GM12878 (cell line): ENCODE measurements at regions not wholly inside any gene's neighbourhood (a gene's known extent, or its start where the extent isn't known, plus 50 kb on each side); places are given as distances from the start of the nearest gene placed in this dataset.

Experiments used
- ATAC-seq: fragments of 200-7000 bp; cut with Tn5 transposase; 3 replicates; pipeline ENCODE4 v1.9.1; 2020; ENCODE audit warnings: mild to moderate bottlenecking, moderate library complexity
- BruUV-seq: library from RNA; stranded (reverse); fragments of 400-500 nt; replicated peaks from 2 replicates; lab custom pipeline; 2021; lab: Mats Ljungman, UMichigan
- CTCF ChIA-PET: fragments of 300-600 bp; sonication (Branson Sonifier 250); formaldehyde crosslinking; extraction: SDS; loops from one replicate; lab custom pipeline; 2021; ENCODE audit warnings: inconsistent platforms; lab: Yijun Ruan, JAX
- POLR2A ChIA-PET: fragments of 350-600 bp; formaldehyde crosslinking; extraction: SDS; loops from one replicate; lab custom pipeline; 2021; ENCODE audit warnings: inconsistent platforms; lab: Charles Lee
- RAD21 ChIA-PET: fragments of 300-600 bp; sonication (Branson Sonifier 250); formaldehyde crosslinking; loops from one replicate; lab custom pipeline; 2023; ENCODE audit warnings: antibody characterized with exemption; ENCODE audit not compliant: unreplicated experiment; lab: Charles Lee
- SMC1A ChIA-PET: fragments of 300-600 bp; sonication (Branson Sonifier 250); formaldehyde crosslinking; loops from one replicate; lab custom pipeline; 2023; ENCODE audit not compliant: unreplicated experiment, uncharacterized antibody; lab: Charles Lee
- DNase-seq: peaks from one replicate; pipeline ENCODE4 v3.0.0-alpha.2; 2011; ENCODE audit warnings: low read depth, low spot score
- FAIRE-seq: peaks from 3 replicates; lab custom pipeline; 2011; peaks lifted over from hg19 to GRCh38; lab: Jason Lieb, UNC
- H2AFZ ChIP-seq: 2 replicates; pipeline ENCODE4 v1.6.0; 2011; ENCODE audit warnings: low read depth, low read length, control low read depth; ENCODE audit not compliant: control insufficient read depth
- H3K27ac ChIP-seq: 2 replicates; pipeline ENCODE4 v1.5.1; 2011; ENCODE audit warnings: control low read depth; ENCODE audit not compliant: control insufficient read depth, insufficient read depth
- H3K27me3 ChIP-seq, 2 experiments: replicated peaks in 1 of 2; 2 replicates each; pipeline versions ENCODE4 v1.6.0 to v1.6.1; 2011; ENCODE audit warnings: low read length in 1 of 2; ENCODE audit not compliant: control insufficient read depth in 2 of 2, insufficient read depth in 2 of 2
- H3K36me3 ChIP-seq, 2 experiments: 2 replicates each; pipeline ENCODE4 v1.5.1; 2011; ENCODE audit warnings: low read length in 1 of 2; ENCODE audit not compliant: control insufficient read depth in 2 of 2, insufficient read depth in 2 of 2
- H3K4me1 ChIP-seq: 2 replicates; pipeline ENCODE4 v1.6.1; 2011; ENCODE audit warnings: mild to moderate bottlenecking, low read length, moderate library complexity, mixed read lengths; ENCODE audit not compliant: control insufficient read depth, insufficient read depth
- H3K4me2 ChIP-seq: 2 replicates; pipeline ENCODE4 v1.6.0; 2011; ENCODE audit warnings: control low read depth; ENCODE audit not compliant: control insufficient read depth, insufficient read depth
- H3K4me3 ChIP-seq: fragments of 200-600 bp; sonication (generic); 2 replicates; pipeline ENCODE4 v1.5.1; 2016
- H3K79me2 ChIP-seq: 2 replicates; pipeline ENCODE4 v1.6.0; 2011; ENCODE audit warnings: low read length; ENCODE audit not compliant: control insufficient read depth, insufficient read depth
- H3K9ac ChIP-seq: 2 replicates; pipeline ENCODE4 v1.8.0; 2011; ENCODE audit warnings: low read length, control low read depth, mixed read lengths; ENCODE audit not compliant: control insufficient read depth, insufficient read depth
- H3K9me3 ChIP-seq: replicated peaks from 3 replicates; pipeline ENCODE4 v1.5.1; 2011; ENCODE audit warnings: mild to moderate bottlenecking, low read length; ENCODE audit not compliant: control insufficient read depth, insufficient read depth
- H4K20me1 ChIP-seq: 2 replicates; pipeline ENCODE4 v1.6.0; 2011; ENCODE audit not compliant: control insufficient read depth, insufficient read depth
- CBFB ChIP-seq: IDR thresholded peaks from 2 replicates; pipeline ENCODE4 v1.6.1; 2016; ENCODE audit warnings: antibody characterized with exemption, low read depth
- EGR1 ChIP-seq, 2 experiments: IDR thresholded peaks; 1 replicate in 1 of 2; 2 replicates in 1 of 2; pipeline ENCODE4 v1.6.1; 2011 to 2012; ENCODE audit warnings: low read depth in 2 of 2, low read length in 2 of 2, borderline replicate concordance in 1 of 2, mild to moderate bottlenecking in 1 of 2, moderate library complexity in 1 of 2
- ETV6 ChIP-seq, 2 experiments: fragments of 450-650 bp in 1 of 2; IDR thresholded peaks in 1 of 2; conservative IDR thresholded peaks in 1 of 2; 2 replicates each; pipeline ENCODE4 v1.6.1; 2014; ENCODE audit warnings: antibody characterized with exemption in 1 of 2, borderline replicate concordance in 1 of 2, low read depth in 1 of 2, mild to moderate bottlenecking in 1 of 2, moderate library complexity in 1 of 2
- FOS ChIP-seq: IDR thresholded peaks from 3 replicates; pipeline ENCODE4 v1.6.1; 2011; ENCODE audit warnings: borderline replicate concordance; ENCODE audit not compliant: insufficient read length; ENCODE audit errors: extremely low read depth
- GATAD2B ChIP-seq: fragments of 450-650 bp; conservative IDR thresholded peaks from 2 replicates; pipeline ENCODE4 v1.6.1; 2017; ENCODE audit warnings: low read depth, mild to moderate bottlenecking, moderate library complexity
- HDGF ChIP-seq: fragments of 450-650 bp; IDR thresholded peaks from 2 replicates; pipeline ENCODE4 v1.6.1; 2016; ENCODE audit warnings: antibody characterized with exemption
- LARP7 ChIP-seq: fragments of 450-650 bp; IDR thresholded peaks from 2 replicates; pipeline ENCODE4 v1.6.1; 2017; ENCODE audit warnings: mild to moderate bottlenecking
- NFXL1 ChIP-seq: fragments of 450-650 bp; IDR thresholded peaks from 2 replicates; pipeline ENCODE4 v1.6.1; 2017; ENCODE audit warnings: antibody characterized with exemption, mild to moderate bottlenecking, borderline replicate concordance
- NFYA ChIP-seq: IDR thresholded peaks from 2 replicates; pipeline ENCODE4 v1.6.1; 2011; ENCODE audit warnings: low read depth, mild to moderate bottlenecking, low read length, improper control_type of control experiment, borderline replicate concordance
- POLR2AphosphoS2 ChIP-seq: IDR thresholded peaks from 2 replicates; pipeline ENCODE4 v1.6.1; 2011; ENCODE audit warnings: low read depth, mild to moderate bottlenecking, low read length, improper control_type of control experiment, moderate library complexity
- SIX5 ChIP-seq: IDR thresholded peaks from 2 replicates; pipeline ENCODE4 v1.6.1; 2011; ENCODE audit warnings: mild to moderate bottlenecking, low read depth, low read length, moderate library complexity; ENCODE audit not compliant: severe bottlenecking
- SMAD5 ChIP-seq: IDR thresholded peaks from 2 replicates; pipeline ENCODE4 v1.6.1; 2016; ENCODE audit warnings: antibody characterized with exemption, low read depth
- TBL1XR1 ChIP-seq: IDR thresholded peaks from 2 replicates; pipeline ENCODE4 v1.6.1; 2012; ENCODE audit warnings: low read depth, low read length, improper control_type of control experiment
- WRNIP1 ChIP-seq: IDR thresholded peaks from 2 replicates; pipeline ENCODE4 v1.6.1; 2011; ENCODE audit warnings: low read depth, low read length, improper control_type of control experiment, borderline replicate concordance
- WGBS: methylation state at CpG from one replicate; pipeline ENCODE4 v1.1.6; 2016; ENCODE audit warnings: low lambda C conversion rate; ENCODE audit not compliant: insufficient replicate concordance, insufficient coverage; ENCODE audit errors: missing lambda C conversion rate; 5-methylcytosine and 5-hydroxymethylcytosine counted together
- in situ Hi-C: fragments of 300-500 bp; cut with MboI; formaldehyde crosslinking; loops from 9 replicates; pipeline ENCODE4 v1.14.3; 2018; ENCODE audit warnings: mixed read lengths
- intact Hi-C: fragments of 100-400 bp; cut with micrococcal nuclease; formaldehyde crosslinking; loops from one replicate; pipeline ENCODE4 v1.14.2; 2022; ENCODE audit not compliant: unreplicated experiment
- TF ChIP-seq, protein P1 (sequence below): fragments of 450-650 bp; IDR thresholded peaks from 2 replicates; pipeline ENCODE4 v1.6.1; 2017; ENCODE audit warnings: borderline replicate concordance
- TF ChIP-seq, protein P2 (sequence below): fragments of 450-650 bp; IDR thresholded peaks from 2 replicates; pipeline ENCODE4 v1.6.1; 2018; ENCODE audit warnings: mild to moderate bottlenecking, low read depth, moderate library complexity; ENCODE audit not compliant: partially characterized antibody
- TF ChIP-seq, protein P3 (sequence below): IDR thresholded peaks from 2 replicates; pipeline ENCODE4 v1.6.1; 2012; ENCODE audit warnings: low read depth, low read length, improper control_type of control experiment

GRCh38 chr14:28656704-28657255 lies 109.8 kb upstream of the FOXG1 start (continued):
- TF ChIP-seq, protein P1, sequence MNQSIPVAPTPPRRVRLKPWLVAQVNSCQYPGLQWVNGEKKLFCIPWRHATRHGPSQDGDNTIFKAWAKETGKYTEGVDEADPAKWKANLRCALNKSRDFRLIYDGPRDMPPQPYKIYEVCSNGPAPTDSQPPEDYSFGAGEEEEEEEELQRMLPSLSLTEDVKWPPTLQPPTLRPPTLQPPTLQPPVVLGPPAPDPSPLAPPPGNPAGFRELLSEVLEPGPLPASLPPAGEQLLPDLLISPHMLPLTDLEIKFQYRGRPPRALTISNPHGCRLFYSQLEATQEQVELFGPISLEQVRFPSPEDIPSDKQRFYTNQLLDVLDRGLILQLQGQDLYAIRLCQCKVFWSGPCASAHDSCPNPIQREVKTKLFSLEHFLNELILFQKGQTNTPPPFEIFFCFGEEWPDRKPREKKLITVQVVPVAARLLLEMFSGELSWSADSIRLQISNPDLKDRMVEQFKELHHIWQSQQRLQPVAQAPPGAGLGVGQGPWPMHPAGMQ = no peak
- TF ChIP-seq, protein P2, sequence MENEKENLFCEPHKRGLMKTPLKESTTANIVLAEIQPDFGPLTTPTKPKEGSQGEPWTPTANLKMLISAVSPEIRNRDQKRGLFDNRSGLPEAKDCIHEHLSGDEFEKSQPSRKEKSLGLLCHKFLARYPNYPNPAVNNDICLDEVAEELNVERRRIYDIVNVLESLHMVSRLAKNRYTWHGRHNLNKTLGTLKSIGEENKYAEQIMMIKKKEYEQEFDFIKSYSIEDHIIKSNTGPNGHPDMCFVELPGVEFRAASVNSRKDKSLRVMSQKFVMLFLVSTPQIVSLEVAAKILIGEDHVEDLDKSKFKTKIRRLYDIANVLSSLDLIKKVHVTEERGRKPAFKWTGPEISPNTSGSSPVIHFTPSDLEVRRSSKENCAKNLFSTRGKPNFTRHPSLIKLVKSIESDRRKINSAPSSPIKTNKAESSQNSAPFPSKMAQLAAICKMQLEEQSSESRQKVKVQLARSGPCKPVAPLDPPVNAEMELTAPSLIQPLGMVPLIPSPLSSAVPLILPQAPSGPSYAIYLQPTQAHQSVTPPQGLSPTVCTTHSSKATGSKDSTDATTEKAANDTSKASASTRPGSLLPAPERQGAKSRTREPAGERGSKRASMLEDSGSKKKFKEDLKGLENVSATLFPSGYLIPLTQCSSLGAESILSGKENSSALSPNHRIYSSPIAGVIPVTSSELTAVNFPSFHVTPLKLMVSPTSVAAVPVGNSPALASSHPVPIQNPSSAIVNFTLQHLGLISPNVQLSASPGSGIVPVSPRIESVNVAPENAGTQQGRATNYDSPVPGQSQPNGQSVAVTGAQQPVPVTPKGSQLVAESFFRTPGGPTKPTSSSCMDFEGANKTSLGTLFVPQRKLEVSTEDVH = no peak
- TF ChIP-seq CBFB (no peak), POLR2AphosphoS2 (no peak), SIX5 (no peak)

DNA sequence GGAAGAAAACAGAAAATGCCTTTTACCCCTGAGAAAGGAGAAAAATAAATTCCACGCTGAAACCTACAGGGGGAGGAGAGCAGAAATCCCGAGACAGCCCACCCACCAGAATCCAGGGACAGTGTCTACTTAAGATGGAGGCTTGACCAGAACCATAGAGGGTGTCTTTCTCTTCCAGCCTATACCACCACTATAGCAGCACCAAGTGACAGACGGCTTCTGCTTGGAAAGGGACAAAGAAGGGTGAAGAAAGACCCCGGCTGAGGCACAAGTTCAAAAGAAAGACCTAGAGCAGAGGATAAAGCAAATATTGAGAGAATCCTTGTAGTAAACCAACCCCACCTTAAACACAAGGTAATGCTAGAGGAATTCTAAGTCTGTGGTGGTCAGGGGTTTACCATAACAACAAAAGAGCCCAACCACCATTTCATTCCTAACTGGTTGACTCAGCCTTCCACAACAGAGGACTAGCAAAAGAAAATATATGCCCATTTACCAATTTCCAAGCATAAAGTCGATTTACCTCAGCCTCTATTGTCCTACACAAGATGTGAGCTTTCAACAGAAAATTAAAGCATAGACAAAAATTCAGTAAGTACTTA lies 105.3 kb upstream of the FOXG1 start:
- DNase-seq (no peak), FAIRE-seq (no peak), ATAC-seq (no peak)
- RAD21 ChIA-PET = no interaction called here
- H3K36me3 ChIP-seq = no peaks in the 10 kb centered on the region
- H3K79me2 ChIP-seq = no peaks in the 10 kb centered on the region
- no peaks in the 10 kb centered on the region for H4K20me1 ChIP-seq
- H3K4me3 ChIP-seq = no peak overlapping the region
- no peak overlapping the region for H3K4me2 ChIP-seq
- 4% methylated on average over 5 of the region's 5 CpGs for WGBS
- no peaks in the 10 kb centered on the region for H3K4me1 ChIP-seq
- H3K27me3 ChIP-seq = no peaks in the 10 kb centered on the region
- no peak overlapping the region for H2AFZ ChIP-seq
- H3K9me3 ChIP-seq = no peaks in the 10 kb centered on the region
- intact Hi-C loops (no loop called here), in situ Hi-C loops (no loop called here)
- no TSS peak for BruUV-seq
- no peak for TF ChIP-seq WRNIP1
- no peak for TF ChIP-seq ETV6 (conservative IDR thresholded peaks at IDR 0.05 in 1 of 2, IDR thresholded peaks at IDR 0.05 in 1 of 2; ENCODE audit: borderline replicate concordance in 1 of 2, low read depth in 1 of 2)
- TF ChIP-seq SMAD5 = no peak
- no peak for TF ChIP-seq NFXL1
- TF ChIP-seq FOS = no peak
- no peak for TF ChIP-seq TBL1XR1
- TF ChIP-seq, protein P3, sequence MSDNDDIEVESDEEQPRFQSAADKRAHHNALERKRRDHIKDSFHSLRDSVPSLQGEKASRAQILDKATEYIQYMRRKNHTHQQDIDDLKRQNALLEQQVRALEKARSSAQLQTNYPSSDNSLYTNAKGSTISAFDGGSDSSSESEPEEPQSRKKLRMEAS = no peak
- no peak for TF ChIP-seq EGR1 (IDR thresholded peaks at IDR 0.05; ENCODE audit: borderline replicate concordance in 1 of 2, low read depth in 2 of 2, low read length in 2 of 2)
- no peak for TF ChIP-seq HDGF
- no peak for TF ChIP-seq GATAD2B
- no peak for TF ChIP-seq LARP7
- TF ChIP-seq NFYA = no peak
- H3K9ac ChIP-seq = no peak overlapping the region
- POLR2A ChIA-PET = no interaction called here
- SMC1A ChIA-PET = no interaction called here
- H3K27ac ChIP-seq = no peak overlapping the region
- CTCF ChIA-PET = no interaction called here
